GM18505 (cell line): ENCODE measurements at regions not wholly inside any gene's neighbourhood (a gene's known extent, or its start where the extent isn't known, plus 50 kb on each side); places are given as distances from the start of the nearest gene placed in this dataset.

Experiments
- ATAC-seq: cut with Tn5 transposase; IDR thresholded peaks from one replicate; pipeline ENCODE4 v1.9.1; 2021; ENCODE audit not compliant: unreplicated experiment
- POLR2A ChIP-seq: IDR thresholded peaks from 4 replicates; pipeline ENCODE4 v1.6.1; 2011; ENCODE audit warnings: borderline replicate concordance; ENCODE audit not compliant: insufficient read depth, insufficient read length; ENCODE audit errors: extremely low read depth

- ATAC-seq, result no peak
- no peak for TF ChIP-seq POLR2A
These were observed 95.5 kb upstream of the PROX1 start for GRCh38 chr1:213891989-213892902.

- TF ChIP-seq POLR2A, result no peak
- ATAC-seq, result no peak
These were observed 89.1 kb upstream of the PROX1 start for GRCh38 chr1:213898684-213899083.

GRCh38 chr1:213899413-213899812 lies 88.4 kb upstream of the PROX1 start:
- ATAC-seq, result no peak
- no peak for TF ChIP-seq POLR2A

- no peak for TF ChIP-seq POLR2A
- no peak for ATAC-seq
These were observed 82.4 kb upstream of the PROX1 start for GRCh38 chr1:213905344-213905743.

GRCh38 chr1:213908521-213908920 lies 79.3 kb upstream of the PROX1 start:
- TF ChIP-seq POLR2A, result no peak
- ATAC-seq, result no peak

GRCh38 chr1:213914392-213914791 lies 73.4 kb upstream of the PROX1 start:
- ATAC-seq, result no peak
- TF ChIP-seq POLR2A, result no peak

- ATAC-seq, result no peak
- TF ChIP-seq POLR2A, result no peak
These were observed 66.5 kb upstream of the PROX1 start for GRCh38 chr1:213921311-213921710.

GRCh38 chr1:213921712-213922111 lies 66.1 kb upstream of the PROX1 start:
- no peak for ATAC-seq

GRCh38 chr1:213925531-213926182 lies 62.1 kb upstream of the PROX1 start:
- TF ChIP-seq POLR2A, result no peak

More at GRCh38 chr1:213921712-213922111, 66.1 kb upstream of the PROX1 start:
- TF ChIP-seq POLR2A, result no peak

GRCh38 chr1:213927846-213928245 lies 59.9 kb upstream of the PROX1 start:
- ATAC-seq, result no peak
- no peak for TF ChIP-seq POLR2A

More at GRCh38 chr1:213925531-213926182, 62.1 kb upstream of the PROX1 start:
- no peak for ATAC-seq

- no peak for TF ChIP-seq POLR2A
- no peak for ATAC-seq
These were observed 58.4 kb upstream of the PROX1 start for GRCh38 chr1:213929398-213929797.

GRCh38 chr1:213931836-213932235 lies 55.9 kb upstream of the PROX1 start:
- no peak for ATAC-seq
- no peak for TF ChIP-seq POLR2A

GRCh38 chr1:213933336-213933735 lies 54.4 kb upstream of the PROX1 start:
- ATAC-seq, result no peak
- no peak for TF ChIP-seq POLR2A

GRCh38 chr1:213934649-213935048 lies 53.1 kb upstream of the PROX1 start:
- ATAC-seq, result no peak
- no peak for TF ChIP-seq POLR2A
